Thyroid gland (tissue), 4 donors: ENCODE measurements at regions not wholly inside any gene's neighbourhood (a gene's known extent, or its start where the extent isn't known, plus 50 kb on each side); places are given as distances from the start of the nearest gene placed in this dataset.

Source experiments
- POLR2A ChIP-seq, 2 donors: fragments of 450-650 bp; IDR thresholded peaks; one replicate each; pipeline ENCODE4 v1.6.1; 2017; ENCODE audit warnings: antibody characterized with exemption in 2 of 2, mild to moderate bottlenecking in 2 of 2, moderate library complexity in 1 of 2
- TF ChIP-seq, protein P1 (sequence below), 6 experiments: fragments of 200-600 bp in 3 of 6; fragments of 450-650 bp in 3 of 6; sonication (generic) in 3 of 6; IDR thresholded peaks; one replicate each; pipeline ENCODE4 v1.5.1; 2016 to 2019; ENCODE audit warnings: antibody characterized with exemption in 6 of 6, mild to moderate bottlenecking in 2 of 6, inconsistent platforms in 1 of 6, moderate library complexity in 1 of 6

DNA sequence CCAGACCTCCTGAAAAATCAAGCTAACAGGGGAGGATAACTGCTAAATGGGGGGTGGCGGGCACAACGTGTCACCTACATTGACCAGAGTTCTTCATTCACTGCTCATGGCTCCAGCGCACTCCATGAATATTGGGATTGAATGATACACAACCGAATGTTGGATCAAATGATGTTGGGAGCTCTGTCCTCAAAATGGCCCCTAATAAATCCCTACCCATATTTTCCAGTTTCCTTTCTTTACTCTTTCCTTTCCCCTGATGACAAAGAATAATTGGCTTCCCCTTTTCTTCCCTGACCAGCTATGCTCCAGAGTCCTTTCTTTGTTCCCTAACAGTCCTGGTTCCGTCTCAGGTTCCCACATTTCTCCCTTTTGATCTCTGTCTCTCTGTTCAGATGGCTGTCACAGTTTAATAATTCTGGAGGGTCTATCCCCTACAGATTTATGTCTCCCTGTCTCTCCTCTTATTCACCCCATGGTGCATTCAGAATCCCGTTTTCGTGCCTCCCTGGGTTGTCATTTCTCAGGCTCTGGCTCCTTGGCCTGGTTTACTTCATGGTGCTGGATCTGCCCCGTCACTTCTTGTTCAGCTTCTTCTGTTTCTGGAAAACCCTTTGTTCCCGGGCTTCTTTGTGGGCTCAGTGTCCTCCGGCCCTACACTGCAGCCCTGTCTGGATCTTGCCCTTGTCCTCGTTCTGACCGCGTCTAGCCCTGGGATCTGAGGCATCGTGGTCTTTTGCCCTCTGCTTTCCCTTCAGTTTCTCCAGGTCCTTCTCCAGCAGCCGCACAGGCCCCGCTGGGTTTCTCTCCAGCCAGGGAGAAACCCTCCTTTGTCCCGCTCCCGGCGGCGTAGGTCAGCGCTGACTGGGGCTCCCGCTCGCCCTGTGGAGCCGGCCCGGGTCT lies 78.3 kb downstream of the NDUFS5 start:
- TF ChIP-seq, protein P1, sequence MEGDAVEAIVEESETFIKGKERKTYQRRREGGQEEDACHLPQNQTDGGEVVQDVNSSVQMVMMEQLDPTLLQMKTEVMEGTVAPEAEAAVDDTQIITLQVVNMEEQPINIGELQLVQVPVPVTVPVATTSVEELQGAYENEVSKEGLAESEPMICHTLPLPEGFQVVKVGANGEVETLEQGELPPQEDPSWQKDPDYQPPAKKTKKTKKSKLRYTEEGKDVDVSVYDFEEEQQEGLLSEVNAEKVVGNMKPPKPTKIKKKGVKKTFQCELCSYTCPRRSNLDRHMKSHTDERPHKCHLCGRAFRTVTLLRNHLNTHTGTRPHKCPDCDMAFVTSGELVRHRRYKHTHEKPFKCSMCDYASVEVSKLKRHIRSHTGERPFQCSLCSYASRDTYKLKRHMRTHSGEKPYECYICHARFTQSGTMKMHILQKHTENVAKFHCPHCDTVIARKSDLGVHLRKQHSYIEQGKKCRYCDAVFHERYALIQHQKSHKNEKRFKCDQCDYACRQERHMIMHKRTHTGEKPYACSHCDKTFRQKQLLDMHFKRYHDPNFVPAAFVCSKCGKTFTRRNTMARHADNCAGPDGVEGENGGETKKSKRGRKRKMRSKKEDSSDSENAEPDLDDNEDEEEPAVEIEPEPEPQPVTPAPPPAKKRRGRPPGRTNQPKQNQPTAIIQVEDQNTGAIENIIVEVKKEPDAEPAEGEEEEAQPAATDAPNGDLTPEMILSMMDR (IDR thresholded peaks at IDR 0.05) = no peak
- no peak for TF ChIP-seq POLR2A (IDR thresholded peaks at IDR 0.05)
